Stimulated activated CD4-positive, alpha-beta T cell treated with anti-CD3 and anti-CD28 coated beads, TNF-alpha, amount 100 ng/mL, for 4 hours (primary cell): ENCODE measurements at regions not wholly inside any gene's neighbourhood (a gene's known extent, or its start where the extent isn't known, plus 50 kb on each side); places are given as distances from the start of the nearest gene placed in this dataset.

Experiments
- DNase-seq, 3 experiments: peaks; one replicate each; pipeline ENCODE4 v3.0.0-alpha.2; 2020; ENCODE audit warnings: low read depth in 3 of 3

DNA sequence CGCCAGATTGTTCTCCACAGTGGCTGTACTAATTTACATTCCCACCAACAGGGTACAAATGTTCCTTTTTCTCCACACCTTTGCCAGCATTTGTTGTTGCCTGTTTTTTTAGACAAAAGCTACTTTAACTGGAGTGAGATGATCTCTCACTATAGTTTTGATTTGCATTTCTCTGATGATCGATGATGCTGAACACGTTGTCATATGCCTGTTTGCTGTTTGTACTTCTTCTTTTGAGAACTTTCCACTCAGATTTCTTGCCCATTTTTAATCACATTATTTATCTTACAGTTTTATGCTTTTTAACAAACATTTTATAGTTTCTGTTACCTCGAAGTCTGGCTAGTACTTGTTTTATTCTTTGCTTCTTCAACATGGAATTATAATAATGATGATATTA lies 643.7 kb upstream of the ALCAM start:
- DNase-seq, result no peak

GRCh38 chr3:104731074-104731473 lies 635.6 kb upstream of the ALCAM start:
- no peak for DNase-seq

GRCh38 chr3:104734627-104735026 lies 632.1 kb upstream of the ALCAM start:
- no peak for DNase-seq

DNA sequence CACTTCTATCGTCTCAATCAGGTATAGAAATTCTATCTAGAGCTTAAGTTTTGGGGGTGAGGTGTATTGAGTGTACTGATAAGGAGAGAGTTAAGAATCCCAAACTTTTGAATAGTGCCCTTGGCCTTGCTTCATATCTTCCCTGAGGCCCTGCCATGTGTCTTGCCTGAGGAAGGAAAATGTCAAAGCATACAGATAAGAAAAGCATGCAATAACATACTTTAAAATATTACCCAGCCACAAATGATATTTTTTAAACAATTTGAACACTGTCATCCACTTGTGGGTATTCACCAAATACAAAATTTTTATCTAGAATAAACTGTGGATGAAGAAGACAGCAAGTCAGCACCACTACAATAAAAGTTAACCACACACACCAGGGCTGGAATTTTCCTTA lies 631.0 kb upstream of the ALCAM start:
- DNase-seq, result no peak

GRCh38 chr3:104738271-104738670 lies 628.4 kb upstream of the ALCAM start:
- no peak for DNase-seq

GRCh38 chr3:104740874-104741379 lies 625.8 kb upstream of the ALCAM start:
- no peak for DNase-seq

DNA sequence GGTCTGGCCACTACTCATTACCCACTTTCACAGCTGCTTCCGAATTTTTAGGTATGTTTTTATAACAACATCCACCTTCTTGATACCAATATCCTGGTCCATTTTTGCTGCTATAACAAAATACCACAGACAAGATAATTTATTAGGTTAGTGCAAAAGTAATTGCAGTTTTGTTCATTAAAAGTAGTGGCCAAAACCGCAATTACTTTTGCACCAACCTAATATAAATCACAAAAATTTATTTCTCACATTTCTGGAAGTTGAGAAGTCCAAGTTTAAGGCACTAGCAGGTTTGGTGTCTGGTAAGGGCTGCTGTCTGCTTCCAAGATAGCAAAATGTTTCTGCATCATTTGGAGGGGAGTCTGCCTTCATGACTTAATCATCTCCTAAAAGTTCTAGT lies 624.7 kb upstream of the ALCAM start:
- DNase-seq, result no peak

DNA sequence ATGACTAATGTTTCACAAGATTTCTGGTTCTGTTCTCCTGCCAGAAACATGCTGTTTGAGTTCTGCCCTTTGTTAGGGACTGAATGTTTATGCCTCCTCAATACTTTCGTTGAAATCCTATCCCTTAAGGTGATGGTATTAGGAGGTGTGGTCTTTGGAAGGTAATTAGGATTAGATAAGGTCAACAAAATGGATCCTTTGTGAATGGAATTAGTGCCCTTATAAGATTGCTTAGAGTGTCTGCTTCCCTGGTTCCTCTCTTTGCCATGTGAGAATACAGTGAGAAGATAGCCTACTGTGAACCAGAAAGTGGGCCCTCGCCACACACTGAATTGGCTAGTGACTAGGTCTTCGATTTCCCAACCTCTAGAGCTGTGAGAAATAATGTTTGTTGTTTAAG lies 621.4 kb upstream of the ALCAM start:
- DNase-seq, result no peak

DNA sequence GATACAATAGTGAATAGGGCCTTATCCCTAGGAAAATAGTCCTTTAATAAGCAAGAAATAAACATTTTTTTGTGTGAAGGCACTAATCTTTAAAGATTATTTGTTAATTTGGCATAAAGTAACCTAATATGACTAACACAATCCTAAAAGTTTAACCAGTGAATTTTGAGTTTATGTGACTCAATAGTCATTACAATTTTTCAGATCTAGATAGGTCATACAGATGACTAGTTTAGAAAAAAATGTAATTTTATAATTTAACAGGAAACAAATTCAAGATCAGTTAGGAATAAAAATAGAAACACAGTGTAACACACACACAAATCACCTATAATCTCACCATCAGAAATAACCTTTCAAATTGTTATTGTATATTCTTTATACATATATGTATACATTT lies 620.7 kb upstream of the ALCAM start:
- DNase-seq, result no peak

GRCh38 chr3:104750581-104750980 lies 616.1 kb upstream of the ALCAM start:
- no peak for DNase-seq

DNA sequence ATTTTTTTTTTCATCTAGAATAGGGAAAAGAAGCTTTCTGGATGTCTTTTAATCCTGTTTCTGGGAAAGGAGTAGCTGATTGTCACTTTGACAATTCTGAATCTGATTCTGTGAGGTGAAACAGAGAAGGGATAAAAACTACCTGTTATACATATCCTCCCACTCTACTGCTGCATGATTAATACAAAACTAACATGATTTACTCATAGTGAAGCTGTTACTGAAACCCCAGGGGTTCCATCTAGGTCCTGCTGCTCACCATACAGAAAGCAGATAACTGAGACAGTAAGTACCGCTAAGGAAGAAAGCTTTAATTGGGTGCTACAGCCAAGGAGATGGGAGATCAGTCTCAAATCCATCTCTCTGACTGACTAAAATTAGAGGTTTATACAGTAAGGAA lies 610.9 kb upstream of the ALCAM start:
- DNase-seq, result no peak

- DNase-seq, result no peak
Observed at GRCh38 chr3:104763007-104763406, 603.7 kb upstream of the ALCAM start.

DNA sequence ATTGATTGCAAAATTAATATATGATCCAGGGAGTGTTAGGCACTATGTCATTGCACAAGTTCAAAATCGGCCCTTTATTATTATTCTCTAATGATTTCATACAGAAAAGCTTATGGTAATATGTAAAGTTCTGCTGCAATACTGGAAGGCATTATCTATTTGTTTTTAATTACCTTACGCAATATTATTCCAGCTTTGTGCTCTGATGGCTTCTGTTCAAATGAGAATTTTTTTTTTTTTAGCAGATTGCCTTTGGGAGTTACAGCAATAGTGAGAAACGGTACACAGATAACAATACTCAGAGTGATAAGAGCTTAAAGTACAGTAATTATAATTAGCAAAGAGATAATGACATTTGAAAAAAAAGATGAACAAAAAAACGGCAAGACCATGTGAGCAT lies 602.2 kb upstream of the ALCAM start:
- no peak for DNase-seq

DNA sequence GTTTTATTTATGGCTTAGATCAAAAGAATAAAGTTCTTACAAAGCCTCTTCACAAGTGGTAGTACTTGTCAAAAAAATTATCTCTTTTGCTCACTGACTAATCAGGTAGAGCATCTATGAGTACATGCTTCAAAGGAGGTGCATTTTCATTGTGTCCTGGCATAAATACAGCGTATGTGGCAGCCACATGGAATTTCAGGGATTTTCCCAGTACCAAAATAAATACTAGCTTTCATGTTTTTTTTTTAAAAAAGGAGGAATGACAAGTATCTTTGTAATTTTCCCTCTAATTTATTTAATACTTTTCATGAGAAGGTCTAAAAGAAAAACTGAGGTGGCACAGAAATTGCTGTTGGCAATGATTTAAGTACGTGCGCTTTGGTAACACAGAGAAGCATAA lies 597.8 kb upstream of the ALCAM start:
- DNase-seq, result no peak

GRCh38 chr3:104779324-104779723 lies 587.4 kb upstream of the ALCAM start:
- DNase-seq, result no peak

DNA sequence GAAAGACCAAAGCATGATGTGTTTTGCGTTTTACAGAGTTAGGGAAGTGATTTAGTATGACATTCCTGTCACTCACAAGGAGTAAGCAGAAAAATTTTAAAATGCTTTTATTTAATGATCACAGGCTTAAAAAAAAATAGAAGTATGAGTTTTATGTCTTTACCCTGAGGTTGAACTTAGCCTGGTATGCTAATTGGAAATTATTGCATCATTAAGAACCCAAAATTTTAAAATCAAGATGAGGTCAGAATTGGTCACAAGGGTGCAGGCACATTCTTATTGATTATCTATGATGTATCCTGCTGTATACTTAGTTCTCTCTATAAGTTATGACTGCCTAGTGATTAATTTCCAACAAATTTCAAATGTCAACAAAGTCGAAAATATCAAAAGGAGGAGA lies 585.6 kb upstream of the ALCAM start:
- DNase-seq, result no peak

DNA sequence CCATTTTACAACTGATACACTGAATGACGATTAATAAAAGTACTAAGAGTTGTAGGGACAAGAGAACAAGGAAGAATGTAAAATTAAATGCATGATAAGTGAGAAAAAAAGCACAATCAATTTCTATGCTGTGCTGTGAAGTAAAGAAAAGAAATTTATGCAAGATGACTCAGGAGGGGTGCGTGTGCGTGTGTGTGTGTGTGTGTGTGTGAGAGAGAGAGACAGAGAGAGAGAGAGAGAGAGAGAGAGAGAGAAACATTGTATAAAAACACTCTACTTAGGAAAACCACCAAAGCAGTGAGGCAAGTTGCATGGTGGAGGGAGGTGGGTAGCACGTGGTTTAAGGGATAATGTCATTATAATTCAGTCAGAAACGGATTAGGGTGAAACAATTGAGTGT lies 580.8 kb upstream of the ALCAM start:
- DNase-seq, result no peak

- DNase-seq, result no peak
Observed at GRCh38 chr3:104787306-104787705, 579.4 kb upstream of the ALCAM start.

GRCh38 chr3:104788807-104789206 lies 577.9 kb upstream of the ALCAM start:
- no peak for DNase-seq

DNA sequence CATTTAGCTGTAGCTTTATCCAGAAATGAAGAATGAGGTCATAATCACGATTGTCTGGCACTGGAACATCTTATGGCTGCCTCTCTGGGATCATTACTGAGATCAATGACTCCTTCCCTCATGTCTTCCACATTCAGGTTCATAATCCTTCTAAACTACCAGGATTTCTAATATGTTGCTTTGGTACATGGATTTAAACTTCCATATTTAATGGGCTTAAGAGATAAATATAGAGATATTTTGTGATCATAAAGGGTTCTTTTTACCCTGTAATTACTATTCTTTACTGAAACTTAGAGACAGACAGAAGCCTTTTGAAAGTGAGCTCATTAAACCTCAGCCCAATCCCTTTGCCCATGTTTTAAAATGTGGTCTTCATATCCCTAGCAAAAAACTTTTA lies 575.4 kb upstream of the ALCAM start:
- no peak for DNase-seq

DNA sequence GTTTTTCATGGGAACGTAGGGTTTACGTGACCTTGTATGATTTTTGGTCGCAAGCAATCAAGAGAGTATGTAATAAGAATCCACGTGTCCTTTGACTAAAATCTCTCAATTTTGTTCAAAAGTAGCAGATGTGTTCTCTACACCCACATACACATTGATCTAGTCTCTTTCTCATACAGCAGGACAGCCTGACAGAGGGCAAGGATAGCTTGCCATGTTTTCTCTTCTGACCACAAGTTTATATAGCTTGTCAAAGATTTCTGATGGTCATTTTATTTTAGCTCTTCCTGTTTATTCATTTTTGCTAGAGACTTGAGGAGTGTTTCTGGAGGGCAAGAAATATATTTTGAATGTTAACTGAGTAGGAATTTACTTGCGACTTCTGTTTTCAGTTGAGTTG lies 570.2 kb upstream of the ALCAM start:
- no peak for DNase-seq

- DNase-seq, result no peak
Observed at GRCh38 chr3:104805042-104805441, 561.7 kb upstream of the ALCAM start.

DNA sequence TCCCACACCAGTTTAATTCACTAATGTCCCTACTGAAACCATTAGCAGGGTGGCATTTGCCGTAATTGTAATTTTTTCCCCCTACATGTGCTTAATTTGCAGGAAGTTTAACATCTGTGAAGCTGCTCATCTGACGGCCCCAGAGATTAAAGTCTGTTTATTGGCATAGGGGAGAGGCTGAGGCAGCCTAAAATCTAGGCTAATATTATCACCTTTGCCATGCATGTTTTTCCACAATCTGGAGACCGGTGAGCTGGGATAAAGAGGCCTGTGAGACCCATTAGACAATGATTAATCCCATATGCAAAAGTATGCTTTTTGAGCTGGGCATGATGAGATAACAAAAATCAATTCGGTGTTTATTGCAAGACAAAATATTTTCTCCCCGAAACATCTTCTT lies 561.2 kb upstream of the ALCAM start:
- DNase-seq, result no peak

- no peak for DNase-seq
Observed at GRCh38 chr3:104810896-104811295, 555.8 kb upstream of the ALCAM start.

DNA sequence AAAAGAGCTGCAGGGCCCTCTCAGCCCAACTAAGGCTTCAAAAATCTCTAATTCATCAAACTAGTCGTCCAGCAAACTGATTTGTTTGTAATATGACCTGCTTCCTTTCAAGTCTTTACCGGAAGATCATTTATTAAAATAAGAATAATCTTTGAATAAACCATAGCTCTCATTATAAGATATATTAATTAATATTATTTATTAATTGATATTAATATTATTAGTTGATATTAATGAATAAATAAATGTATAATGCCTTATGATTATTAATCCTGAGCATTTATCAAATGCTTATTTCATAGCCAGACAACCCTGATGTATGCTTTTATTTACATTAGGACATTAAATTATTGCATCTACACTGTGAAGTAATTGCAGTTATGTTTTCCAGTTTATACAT lies 550.7 kb upstream of the ALCAM start:
- DNase-seq, result no peak
